HEK293 (cell line): ENCODE measurements at regions not wholly inside any gene's neighbourhood (a gene's known extent, or its start where the extent isn't known, plus 50 kb on each side); places are given as distances from the start of the nearest gene placed in this dataset.

Experiments used
- CTCF ChIA-PET: fragments of 350-600 bp; formaldehyde crosslinking; extraction: SDS; loops from one replicate; lab custom pipeline; 2021; ENCODE audit warnings: antibody characterized with exemption; lab: Yijun Ruan, JAX
- POLR2A ChIA-PET: fragments of 300-600 bp; formaldehyde crosslinking; extraction: SDS; loops from one replicate; lab custom pipeline; 2020; ENCODE audit warnings: antibody characterized with exemption, inconsistent platforms; lab: Yijun Ruan, JAX
- H3K27ac ChIP-seq: fragments of 200-500 bp; sonication (Bioruptor generic); 2 replicates; pipeline ENCODE4 v1.5.1; 2014; ENCODE audit warnings: low read depth, low read length, control low read depth, inconsistent platforms; ENCODE audit errors: extremely low read depth
- H3K36me3 ChIP-seq, 2 experiments: fragments of 200-500 bp in 1 of 2; sonication (Bioruptor generic) in 1 of 2; 1 replicate in 1 of 2; 2 replicates in 1 of 2; pipeline ENCODE4 v1.5.1; 2014 to 2017; ENCODE audit warnings: inconsistent platforms in 2 of 2, low read length in 2 of 2; ENCODE audit not compliant: control insufficient read depth in 2 of 2, insufficient read depth in 1 of 2
- H3K4me1 ChIP-seq: fragments of 200-500 bp; sonication (Bioruptor generic); 2 replicates; pipeline ENCODE4 v1.5.1; 2014; ENCODE audit warnings: mild to moderate bottlenecking, low read length, inconsistent platforms; ENCODE audit not compliant: control insufficient read depth, insufficient read depth
- H3K4me3 ChIP-seq: 2 replicates; pipeline ENCODE4 v1.5.1; 2011; ENCODE audit warnings: low read depth, mild to moderate bottlenecking, control low read depth, low read length, moderate library complexity
- H3K9me3 ChIP-seq: fragments of 200-500 bp; sonication (Bioruptor generic); 2 replicates; pipeline ENCODE4 v1.5.1; 2014; ENCODE audit warnings: low read depth, low read length, inconsistent platforms; ENCODE audit not compliant: control insufficient read depth, insufficient read depth
- OSR2 ChIP-seq: fragments of 450-650 bp; formaldehyde crosslinking; IDR thresholded peaks from 2 replicates; pipeline ENCODE4 v1.5.1; 2016; ENCODE audit warnings: missing biosample characterization, missing genetic modification characterization
- OVOL3 ChIP-seq: fragments of 450-650 bp; formaldehyde crosslinking; IDR thresholded peaks from 2 replicates; pipeline ENCODE4 v1.5.1; 2016; ENCODE audit warnings: missing biosample characterization, missing genetic modification characterization
- REPIN1 ChIP-seq: fragments of 450-650 bp; formaldehyde crosslinking; IDR thresholded peaks from 2 replicates; pipeline ENCODE4 v1.5.1; 2017; ENCODE audit warnings: missing biosample characterization, missing genetic modification characterization, low read depth
- SETDB1 ChIP-seq: IDR thresholded peaks from one replicate; pipeline ENCODE4 v1.6.1; 2017; ENCODE audit warnings: mild to moderate bottlenecking, low read length, moderate library complexity, mixed read lengths; ENCODE audit not compliant: insufficient read length
- ZBTB17 ChIP-seq: fragments of 450-650 bp; formaldehyde crosslinking; IDR thresholded peaks from 2 replicates; pipeline ENCODE4 v1.5.1; 2016; ENCODE audit warnings: missing biosample characterization, missing genetic modification characterization
- ZFHX2 ChIP-seq: fragments of 450-650 bp; formaldehyde crosslinking; conservative IDR thresholded peaks from 2 replicates; pipeline ENCODE4 v1.5.1; 2016; ENCODE audit warnings: missing biosample characterization, missing genetic modification characterization
- ZNF211 ChIP-seq: fragments of 450-650 bp; formaldehyde crosslinking; IDR thresholded peaks from 2 replicates; pipeline ENCODE4 v1.5.1; 2016; ENCODE audit warnings: low read depth, missing biosample characterization, missing genetic modification characterization
- ZNF214 ChIP-seq: fragments of 450-650 bp; formaldehyde crosslinking; IDR thresholded peaks from 2 replicates; pipeline ENCODE4 v1.5.1; 2017; ENCODE audit warnings: missing biosample characterization, mild to moderate bottlenecking, missing genetic modification characterization, borderline replicate concordance
- ZNF223 ChIP-seq: fragments of 450-650 bp; formaldehyde crosslinking; IDR thresholded peaks from 2 replicates; pipeline ENCODE4 v1.5.1; 2016; ENCODE audit warnings: missing biosample characterization, missing genetic modification characterization
- ZNF23 ChIP-seq: fragments of 450-650 bp; formaldehyde crosslinking; IDR thresholded peaks from 2 replicates; pipeline ENCODE4 v1.5.1; 2016; ENCODE audit warnings: missing biosample characterization, missing genetic modification characterization, borderline replicate concordance
- ZNF248 ChIP-seq: fragments of 450-650 bp; formaldehyde crosslinking; IDR thresholded peaks from 2 replicates; pipeline ENCODE4 v1.5.1; 2017; ENCODE audit warnings: missing biosample characterization, missing genetic modification characterization
- ZNF473 ChIP-seq: fragments of 450-650 bp; formaldehyde crosslinking; IDR thresholded peaks from 2 replicates; pipeline ENCODE4 v1.5.1; 2017; ENCODE audit warnings: missing biosample characterization, missing genetic modification characterization
- ZNF530 ChIP-seq: fragments of 450-650 bp; formaldehyde crosslinking; IDR thresholded peaks from 2 replicates; pipeline ENCODE4 v1.5.1; 2016; ENCODE audit warnings: low read depth, missing biosample characterization, missing genetic modification characterization
- ZNF549 ChIP-seq: fragments of 450-650 bp; IDR thresholded peaks from 2 replicates; pipeline ENCODE4 v1.5.1; 2018; ENCODE audit warnings: missing biosample characterization, missing genetic modification characterization, mild to moderate bottlenecking, inconsistent platforms, moderate library complexity
- ZNF664 ChIP-seq: fragments of 450-650 bp; formaldehyde crosslinking; IDR thresholded peaks from 2 replicates; pipeline ENCODE4 v1.5.1; 2016; ENCODE audit warnings: missing biosample characterization, missing genetic modification characterization
- ZSCAN30 ChIP-seq: fragments of 450-650 bp; IDR thresholded peaks from 2 replicates; pipeline ENCODE4 v1.5.1; 2018; ENCODE audit warnings: missing biosample characterization, mild to moderate bottlenecking, missing genetic modification characterization, moderate library complexity
- ZXDB ChIP-seq: fragments of 450-650 bp; formaldehyde crosslinking; IDR thresholded peaks from 2 replicates; pipeline ENCODE4 v1.5.1; 2016; ENCODE audit warnings: missing biosample characterization, missing genetic modification characterization
- TF ChIP-seq, protein P1 (sequence below): fragments of 450-650 bp; formaldehyde crosslinking; IDR thresholded peaks from 2 replicates; pipeline ENCODE4 v1.5.1; 2016; ENCODE audit warnings: missing biosample characterization, missing genetic modification characterization
- TF ChIP-seq, protein P2 (sequence below): fragments of 450-650 bp; formaldehyde crosslinking; IDR thresholded peaks from 2 replicates; pipeline ENCODE4 v1.5.1; 2017; ENCODE audit warnings: missing biosample characterization, missing genetic modification characterization
- TF ChIP-seq, protein P3 (sequence below): fragments of 450-650 bp; formaldehyde crosslinking; IDR thresholded peaks from 2 replicates; pipeline ENCODE4 v1.5.1; 2016; ENCODE audit warnings: missing biosample characterization, missing genetic modification characterization
- TF ChIP-seq, protein P4 (sequence below): fragments of 450-650 bp; formaldehyde crosslinking; IDR thresholded peaks from 2 replicates; pipeline ENCODE4 v1.5.1; 2017; ENCODE audit warnings: missing biosample characterization, missing genetic modification characterization
- TF ChIP-seq, protein P5 (sequence below): fragments of 450-650 bp; formaldehyde crosslinking; IDR thresholded peaks from 2 replicates; pipeline ENCODE4 v1.5.1; 2016; ENCODE audit warnings: missing biosample characterization, missing genetic modification characterization

DNA sequence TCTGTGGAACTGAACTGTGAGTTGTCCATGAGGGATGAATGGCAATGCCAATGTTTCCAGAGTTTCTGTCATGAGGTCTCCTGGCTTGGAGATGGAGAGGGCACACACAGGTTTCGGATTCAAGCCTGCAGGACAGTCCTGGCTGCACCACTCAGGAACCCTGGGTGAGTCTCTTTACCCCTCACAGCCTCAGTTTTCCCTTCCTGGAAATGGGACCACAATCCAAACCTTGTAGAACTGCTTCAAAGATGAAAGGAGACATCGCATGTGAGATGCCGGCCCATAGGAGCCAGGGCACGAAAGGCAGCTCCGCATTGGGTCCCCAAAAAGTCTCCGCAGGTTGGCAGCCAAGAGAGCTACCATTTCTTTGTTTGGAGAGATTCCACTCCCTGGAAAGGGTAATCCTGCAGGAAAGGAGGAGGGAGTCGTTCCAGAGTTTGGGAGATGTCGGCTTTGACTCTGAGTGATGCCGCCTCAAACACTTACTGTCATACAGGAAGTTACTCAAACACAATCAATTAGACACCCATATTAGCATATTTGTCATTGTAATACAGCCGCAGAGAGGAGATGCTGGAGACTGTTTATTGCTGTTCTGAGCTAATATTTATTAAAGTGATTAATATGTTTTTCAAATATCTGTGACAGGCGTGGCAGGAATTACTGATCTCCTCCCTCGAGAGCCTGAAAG lies 318.3 kb downstream of the MN1 start:
- Histone ChIP-seq H3K36me3 (no peaks in the 10 kb centered on the region), H3K4me3 (no peak overlapping the region), H3K27ac (no peak overlapping the region), H3K9me3 (no peaks in the 10 kb centered on the region), H3K4me1 (peaks cover 3% of the 10 kb centered on the region; the same call in 1 of the 2 replicates)
- TF ChIP-seq ZNF549 (tag by site-specific recombination): no peak
- TF ChIP-seq, protein P1, sequence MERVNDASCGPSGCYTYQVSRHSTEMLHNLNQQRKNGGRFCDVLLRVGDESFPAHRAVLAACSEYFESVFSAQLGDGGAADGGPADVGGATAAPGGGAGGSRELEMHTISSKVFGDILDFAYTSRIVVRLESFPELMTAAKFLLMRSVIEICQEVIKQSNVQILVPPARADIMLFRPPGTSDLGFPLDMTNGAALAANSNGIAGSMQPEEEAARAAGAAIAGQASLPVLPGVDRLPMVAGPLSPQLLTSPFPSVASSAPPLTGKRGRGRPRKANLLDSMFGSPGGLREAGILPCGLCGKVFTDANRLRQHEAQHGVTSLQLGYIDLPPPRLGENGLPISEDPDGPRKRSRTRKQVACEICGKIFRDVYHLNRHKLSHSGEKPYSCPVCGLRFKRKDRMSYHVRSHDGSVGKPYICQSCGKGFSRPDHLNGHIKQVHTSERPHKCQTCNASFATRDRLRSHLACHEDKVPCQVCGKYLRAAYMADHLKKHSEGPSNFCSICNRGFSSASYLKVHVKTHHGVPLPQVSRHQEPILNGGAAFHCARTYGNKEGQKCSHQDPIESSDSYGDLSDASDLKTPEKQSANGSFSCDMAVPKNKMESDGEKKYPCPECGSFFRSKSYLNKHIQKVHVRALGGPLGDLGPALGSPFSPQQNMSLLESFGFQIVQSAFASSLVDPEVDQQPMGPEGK (tag by site-specific recombination): no peak
- TF ChIP-seq ZNF664 (tag by site-specific recombination): no peak
- no peak for TF ChIP-seq OSR2 (tag by site-specific recombination)
- no peak for TF ChIP-seq ZNF214 (tag by site-specific recombination)
- TF ChIP-seq ZNF473 (tag by site-specific recombination): no peak
- TF ChIP-seq ZNF223: no peak
- TF ChIP-seq ZBTB17 (tag by site-specific recombination): no peak
- TF ChIP-seq REPIN1 (tag by site-specific recombination): no peak
- no peak for TF ChIP-seq ZNF211
- TF ChIP-seq, protein P2, sequence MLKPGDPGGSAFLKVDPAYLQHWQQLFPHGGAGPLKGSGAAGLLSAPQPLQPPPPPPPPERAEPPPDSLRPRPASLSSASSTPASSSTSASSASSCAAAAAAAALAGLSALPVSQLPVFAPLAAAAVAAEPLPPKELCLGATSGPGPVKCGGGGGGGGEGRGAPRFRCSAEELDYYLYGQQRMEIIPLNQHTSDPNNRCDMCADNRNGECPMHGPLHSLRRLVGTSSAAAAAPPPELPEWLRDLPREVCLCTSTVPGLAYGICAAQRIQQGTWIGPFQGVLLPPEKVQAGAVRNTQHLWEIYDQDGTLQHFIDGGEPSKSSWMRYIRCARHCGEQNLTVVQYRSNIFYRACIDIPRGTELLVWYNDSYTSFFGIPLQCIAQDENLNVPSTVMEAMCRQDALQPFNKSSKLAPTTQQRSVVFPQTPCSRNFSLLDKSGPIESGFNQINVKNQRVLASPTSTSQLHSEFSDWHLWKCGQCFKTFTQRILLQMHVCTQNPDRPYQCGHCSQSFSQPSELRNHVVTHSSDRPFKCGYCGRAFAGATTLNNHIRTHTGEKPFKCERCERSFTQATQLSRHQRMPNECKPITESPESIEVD: no peak
- no peak for TF ChIP-seq ZXDB (tag by site-specific recombination)
- no peak for TF ChIP-seq OVOL3 (tag by site-specific recombination)
- TF ChIP-seq ZNF248 (tag by site-specific recombination): no peak
- TF ChIP-seq ZNF23 (tag by site-specific recombination): no peak
- ChIA-PET CTCF (interaction anchor here (0.7 kb wide), 1 partner anchor 59 kb away, joined by 3 read pairs; no protein-coding TSS in a partner anchor), POLR2A (no interaction called here)

DNA sequence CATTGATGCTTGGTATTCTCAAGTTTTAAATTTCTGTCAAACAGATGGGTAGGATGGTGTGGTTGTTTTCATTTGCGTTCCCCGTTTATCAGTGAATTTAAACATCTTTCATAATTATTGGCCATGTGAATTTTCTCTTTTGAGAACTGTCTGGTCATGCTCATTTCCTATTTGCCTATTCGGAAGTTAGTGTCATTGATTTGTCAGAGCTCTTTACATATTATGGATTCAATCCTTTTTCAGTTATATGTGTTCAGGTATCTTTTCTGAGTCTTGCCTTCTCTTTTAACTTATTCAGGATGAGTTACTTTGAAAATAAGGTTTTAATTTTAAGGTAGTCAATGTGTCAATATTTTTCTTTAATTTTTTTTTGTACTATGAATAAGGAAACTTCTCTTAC lies 315.7 kb downstream of the MN1 start:
- CTCF ChIA-PET: interaction anchor here (1.0 kb wide), 1 partner anchor 80 kb away, joined by 3 read pairs; no protein-coding TSS in a partner anchor
- POLR2A ChIA-PET: no interaction called here

DNA sequence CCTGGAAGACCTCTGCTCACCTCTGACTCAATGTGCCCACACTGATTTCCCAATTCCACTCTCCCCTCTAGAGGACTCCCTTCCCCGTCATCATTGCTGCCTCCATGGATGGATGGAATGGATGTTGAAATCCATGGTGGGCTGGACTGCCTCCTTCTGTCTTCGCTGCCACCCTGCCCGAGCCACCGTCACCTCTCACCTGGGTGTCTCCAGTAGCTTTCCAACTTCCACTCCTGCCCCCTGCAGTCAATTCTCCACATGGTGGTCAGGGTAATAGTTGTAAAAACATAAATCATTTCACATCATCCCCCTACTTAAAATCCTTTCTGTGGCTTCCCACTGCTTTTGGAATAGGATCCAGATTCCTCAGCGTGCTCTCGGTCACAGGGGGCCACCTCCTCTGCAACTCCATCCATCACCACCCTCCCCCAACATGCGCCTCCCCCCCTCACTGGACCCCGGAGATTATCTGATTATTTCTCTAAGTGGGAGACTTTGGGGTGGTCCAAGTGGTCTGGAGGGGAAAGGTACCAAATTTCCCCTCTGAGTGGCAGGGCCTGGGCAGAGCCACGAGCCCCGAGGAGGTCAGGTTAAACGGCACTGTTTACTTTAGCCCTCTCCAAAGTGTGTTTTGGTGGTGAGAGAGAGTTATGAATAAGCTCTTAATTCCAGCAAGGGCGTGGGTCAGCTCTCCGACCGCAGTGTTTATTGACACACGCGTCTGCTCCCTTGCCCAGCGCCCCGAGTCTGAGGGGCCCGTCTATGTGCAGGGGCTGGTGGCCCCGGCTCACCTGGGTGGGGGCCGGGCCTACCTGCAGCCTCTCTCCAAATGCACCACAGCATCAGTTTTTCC lies 313.7 kb downstream of the MN1 start:
- ChIA-PET POLR2A (interaction anchor here (0.7 kb wide), 1 partner anchor 284 kb away, joined by 3 read pairs; no protein-coding TSS in a partner anchor), CTCF (no interaction called here)
- H3K4me3 ChIP-seq: no peak overlapping the region
- no peaks in the 10 kb centered on the region for H3K36me3 ChIP-seq
- H3K27ac ChIP-seq: no peak overlapping the region
- H3K9me3 ChIP-seq: no peaks in the 10 kb centered on the region
- H3K4me1 ChIP-seq: peaks cover 2% of the 10 kb centered on the region; the same call in 1 of the 2 replicates
- TF ChIP-seq, protein P3, sequence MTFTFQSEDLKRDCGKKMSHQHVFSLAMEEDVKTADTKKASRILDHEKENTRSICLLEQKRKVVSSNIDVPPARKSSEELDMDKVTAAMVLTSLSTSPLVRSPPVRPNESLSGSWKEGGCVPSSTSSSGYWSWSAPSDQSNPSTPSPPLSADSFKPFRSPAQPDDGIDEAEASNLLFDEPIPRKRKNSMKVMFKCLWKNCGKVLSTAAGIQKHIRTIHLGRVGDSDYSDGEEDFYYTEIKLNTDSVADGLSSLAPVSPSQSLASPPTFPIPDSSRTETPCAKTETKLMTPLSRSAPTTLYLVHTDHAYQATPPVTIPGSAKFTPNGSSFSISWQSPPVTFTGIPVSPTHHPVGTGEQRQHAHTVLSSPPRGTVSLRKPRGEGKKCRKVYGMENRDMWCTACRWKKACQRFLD (tag by site-specific recombination): no peak
- TF ChIP-seq, protein P4, sequence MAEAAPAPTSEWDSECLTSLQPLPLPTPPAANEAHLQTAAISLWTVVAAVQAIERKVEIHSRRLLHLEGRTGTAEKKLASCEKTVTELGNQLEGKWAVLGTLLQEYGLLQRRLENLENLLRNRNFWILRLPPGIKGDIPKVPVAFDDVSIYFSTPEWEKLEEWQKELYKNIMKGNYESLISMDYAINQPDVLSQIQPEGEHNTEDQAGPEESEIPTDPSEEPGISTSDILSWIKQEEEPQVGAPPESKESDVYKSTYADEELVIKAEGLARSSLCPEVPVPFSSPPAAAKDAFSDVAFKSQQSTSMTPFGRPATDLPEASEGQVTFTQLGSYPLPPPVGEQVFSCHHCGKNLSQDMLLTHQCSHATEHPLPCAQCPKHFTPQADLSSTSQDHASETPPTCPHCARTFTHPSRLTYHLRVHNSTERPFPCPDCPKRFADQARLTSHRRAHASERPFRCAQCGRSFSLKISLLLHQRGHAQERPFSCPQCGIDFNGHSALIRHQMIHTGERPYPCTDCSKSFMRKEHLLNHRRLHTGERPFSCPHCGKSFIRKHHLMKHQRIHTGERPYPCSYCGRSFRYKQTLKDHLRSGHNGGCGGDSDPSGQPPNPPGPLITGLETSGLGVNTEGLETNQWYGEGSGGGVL (tag by site-specific recombination): no peak
- TF ChIP-seq, protein P5, sequence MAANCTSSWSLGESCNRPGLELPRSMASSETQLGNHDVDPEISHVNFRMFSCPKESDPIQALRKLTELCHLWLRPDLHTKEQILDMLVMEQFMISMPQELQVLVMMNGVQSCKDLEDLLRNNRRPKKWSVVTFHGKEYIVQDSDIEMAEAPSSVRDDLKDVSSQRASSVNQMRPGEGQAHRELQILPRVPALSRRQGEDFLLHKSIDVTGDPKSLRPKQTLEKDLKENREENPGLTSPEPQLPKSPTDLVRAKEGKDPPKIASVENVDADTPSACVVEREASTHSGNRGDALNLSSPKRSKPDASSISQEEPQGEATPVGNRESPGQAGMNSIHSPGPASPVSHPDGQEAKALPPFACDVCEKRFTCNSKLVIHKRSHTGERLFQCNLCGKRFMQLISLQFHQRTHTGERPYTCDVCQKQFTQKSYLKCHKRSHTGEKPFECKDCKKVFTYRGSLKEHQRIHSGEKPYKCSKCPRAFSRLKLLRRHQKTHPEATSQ (tag by site-specific recombination): no peak
- no peak for TF ChIP-seq ZSCAN30 (tag by site-specific recombination)
- TF ChIP-seq ZFHX2: peak; percentile 61
- TF ChIP-seq ZNF530: no peak

More for the DNA sequence above, 315.7 kb downstream of the MN1 start:
- Histone ChIP-seq H3K9me3 (no peaks in the 10 kb centered on the region), H3K4me3 (no peak overlapping the region), H3K4me1 (peaks cover 2% of the 10 kb centered on the region; the same call in 1 of the 2 replicates), H3K27ac (no peak overlapping the region), H3K36me3 (no peaks in the 10 kb centered on the region)
- no peak for TF ChIP-seq ZNF664 (tag by site-specific recombination)
- peak; percentile 50 for TF ChIP-seq SETDB1
